Transverse colon (tissue), 4 donors: ENCODE measurements at regions not wholly inside any gene's neighbourhood (a gene's known extent, or its start where the extent isn't known, plus 50 kb on each side); places are given as distances from the start of the nearest gene placed in this dataset.

Experiments
- DNase-seq: peaks from one replicate; pipeline ENCODE4 v3.0.0-alpha.2; 2019
- H3K27ac ChIP-seq, 4 donors: fragments of 200-600 bp; sonication (generic); 2 replicates each; pipeline ENCODE4 v1.5.1; 2016 to 2018; ENCODE audit warnings: inconsistent platforms in 4 of 4
- H3K27me3 ChIP-seq: fragments of 200-600 bp; sonication (generic); 2 replicates; pipeline ENCODE4 v1.5.1; 2017; ENCODE audit warnings: inconsistent platforms
- H3K36me3 ChIP-seq, 4 donors: fragments of 200-600 bp; sonication (generic); 2 replicates each; pipeline ENCODE4 v1.5.1; 2017 to 2019; ENCODE audit warnings: inconsistent platforms in 4 of 4
- H3K4me1 ChIP-seq, 4 donors: fragments of 200-600 bp; sonication (generic); 2 replicates each; pipeline ENCODE4 v1.5.1; 2017 to 2020; ENCODE audit warnings: inconsistent platforms in 4 of 4
- H3K4me3 ChIP-seq, 4 donors: fragments of 200-600 bp; sonication (generic); 1 replicate in 1 of 4; 2 replicates in 3 of 4; pipeline versions ENCODE4 v1.5.1 to v1.6.1; 2017 to 2019; ENCODE audit warnings: inconsistent platforms in 4 of 4
- H3K9me3 ChIP-seq, 2 donors: fragments of 200-600 bp; sonication (generic); 2 replicates each; pipeline ENCODE4 v1.5.1; 2017 to 2019; ENCODE audit warnings: inconsistent platforms in 2 of 2
- EP300 ChIP-seq: sonication (generic); formaldehyde crosslinking; IDR thresholded peaks from one replicate; pipeline ENCODE4 v1.6.1; 2017; ENCODE audit warnings: antibody characterized with exemption, low read depth
- POLR2A ChIP-seq: fragments of 450-650 bp; IDR thresholded peaks from one replicate; pipeline ENCODE4 v1.6.1; 2016; ENCODE audit warnings: antibody characterized with exemption, mild to moderate bottlenecking, moderate library complexity
- POLR2AphosphoS5 ChIP-seq, 3 donors: sonication (generic); formaldehyde crosslinking; IDR thresholded peaks; one replicate each; pipeline ENCODE4 v1.6.1; 2016; ENCODE audit warnings: antibody characterized with exemption in 3 of 3
- WGBS, 2 donors: methylation state at CpG; one replicate each; pipeline ENCODE4 v1.1.5; 2018; ENCODE audit warnings: low coverage in 1 of 2; 5-methylcytosine and 5-hydroxymethylcytosine counted together
- in situ Hi-C, 4 donors: fragments of 200-750 bp; cut with MboI; loops; one replicate each; pipeline versions ENCODE4 v1.15.0 to v1.15.1; 2017; ENCODE audit warnings: low sequenced_read_pairs in 3 of 4, low pct_ligation_motif_present in 1 of 4, low pct_unique_long_range_greater_than_20kb in 1 of 4
- intact Hi-C: fragments of 100-400 bp; cut with DNase I; formaldehyde crosslinking; loops from one replicate; pipeline ENCODE4 v1.15.1; 2023; ENCODE audit warnings: low total_unique reads
- TF ChIP-seq, protein P1 (sequence below), 5 experiments: fragments of 200-600 bp in 3 of 5; fragments of 450-650 bp in 2 of 5; sonication (generic) in 3 of 5; IDR thresholded peaks; 1 replicate in 2 of 5; 2 replicates in 3 of 5; pipeline ENCODE4 v1.5.1; 2016 to 2017; ENCODE audit warnings: antibody characterized with exemption in 5 of 5, inconsistent platforms in 3 of 5, mild to moderate bottlenecking in 2 of 5, moderate library complexity in 1 of 5

GRCh38 chr22:49141761-49142160, 685.9 kb downstream of the BRD1 start:
- WGBS, 2 donors, result 66 to 79% methylated on average over 3 to 11 of the region's 11 CpGs
- H3K9me3 ChIP-seq, result no peaks in the 10 kb centered on the region
- intact Hi-C loops, result no loop called here

GRCh38 chr22:49140911-49141665, 686.6 kb downstream of the BRD1 start:
- no peak for DNase-seq
- Histone ChIP-seq H3K4me3 (no peak overlapping the region), H3K27me3 (peaks cover 6% of the 10 kb centered on the region), H3K27ac (no peak overlapping the region), H3K4me1 (no peaks in the 10 kb centered on the region), H3K9me3 (no peaks in the 10 kb centered on the region), H3K36me3 (no peaks in the 10 kb centered on the region)
- WGBS, 2 donors, result 71 to 80% methylated on average over 1 to 24 of the region's 24 CpGs
- TF ChIP-seq POLR2A, result no peak
- TF ChIP-seq POLR2AphosphoS5 (IDR thresholded peaks at IDR 0.05), result no peak
- TF ChIP-seq, protein P1, sequence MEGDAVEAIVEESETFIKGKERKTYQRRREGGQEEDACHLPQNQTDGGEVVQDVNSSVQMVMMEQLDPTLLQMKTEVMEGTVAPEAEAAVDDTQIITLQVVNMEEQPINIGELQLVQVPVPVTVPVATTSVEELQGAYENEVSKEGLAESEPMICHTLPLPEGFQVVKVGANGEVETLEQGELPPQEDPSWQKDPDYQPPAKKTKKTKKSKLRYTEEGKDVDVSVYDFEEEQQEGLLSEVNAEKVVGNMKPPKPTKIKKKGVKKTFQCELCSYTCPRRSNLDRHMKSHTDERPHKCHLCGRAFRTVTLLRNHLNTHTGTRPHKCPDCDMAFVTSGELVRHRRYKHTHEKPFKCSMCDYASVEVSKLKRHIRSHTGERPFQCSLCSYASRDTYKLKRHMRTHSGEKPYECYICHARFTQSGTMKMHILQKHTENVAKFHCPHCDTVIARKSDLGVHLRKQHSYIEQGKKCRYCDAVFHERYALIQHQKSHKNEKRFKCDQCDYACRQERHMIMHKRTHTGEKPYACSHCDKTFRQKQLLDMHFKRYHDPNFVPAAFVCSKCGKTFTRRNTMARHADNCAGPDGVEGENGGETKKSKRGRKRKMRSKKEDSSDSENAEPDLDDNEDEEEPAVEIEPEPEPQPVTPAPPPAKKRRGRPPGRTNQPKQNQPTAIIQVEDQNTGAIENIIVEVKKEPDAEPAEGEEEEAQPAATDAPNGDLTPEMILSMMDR (IDR thresholded peaks at IDR 0.05), result no peak
- TF ChIP-seq EP300, result no peak
- in situ Hi-C loops, result no loop called here
- intact Hi-C loops, result no loop called here

More at GRCh38 chr22:49141761-49142160, 685.9 kb downstream of the BRD1 start:
- no peak for DNase-seq
- TF ChIP-seq, protein P1 (IDR thresholded peaks at IDR 0.05), result no peak
- no peak for TF ChIP-seq EP300
- TF ChIP-seq POLR2AphosphoS5 (IDR thresholded peaks at IDR 0.05), result no peak
- no peak for TF ChIP-seq POLR2A
- in situ Hi-C loops, result no loop called here
- peaks cover 6% of the 10 kb centered on the region for H3K27me3 ChIP-seq
- H3K27ac ChIP-seq, result no peak overlapping the region
- no peaks in the 10 kb centered on the region for H3K36me3 ChIP-seq
- no peak overlapping the region for H3K4me3 ChIP-seq
- H3K4me1 ChIP-seq, result no peaks in the 10 kb centered on the region

DNA sequence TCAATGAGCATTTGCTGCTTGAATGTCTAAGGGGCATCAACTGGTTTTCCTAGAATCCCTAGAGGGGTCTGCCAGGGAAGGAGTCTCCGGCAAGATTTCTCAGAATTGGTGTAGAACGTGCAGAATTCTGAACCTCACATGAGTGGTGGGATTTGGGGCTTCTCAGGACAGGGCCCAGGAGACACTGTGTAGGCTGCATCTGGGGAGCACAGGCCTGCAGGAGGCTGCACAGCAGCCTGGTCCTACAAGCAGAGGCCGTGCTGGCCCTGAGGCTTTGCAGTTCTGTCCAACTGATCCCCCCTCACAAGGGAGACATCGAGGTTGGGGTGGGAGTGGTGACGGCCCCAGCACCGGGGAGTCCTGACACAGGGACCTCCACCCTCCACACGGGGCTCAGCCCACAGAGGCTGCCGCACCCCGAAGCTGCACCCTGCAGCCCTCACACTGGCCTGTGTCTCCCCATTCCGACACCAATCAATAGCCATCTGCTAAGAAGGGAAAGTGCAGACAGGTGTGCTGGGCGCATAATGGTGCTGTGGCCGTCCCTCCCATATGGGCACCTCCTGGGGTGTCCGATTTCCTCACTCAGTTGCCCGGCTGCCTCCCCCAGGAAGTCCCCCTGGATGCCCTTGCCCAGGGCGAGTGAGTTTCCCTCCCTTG, 688.1 kb downstream of the BRD1 start:
- H3K27ac ChIP-seq, result no peak overlapping the region
- no peak for DNase-seq
- H3K4me3 ChIP-seq, result no peak overlapping the region
- no peaks in the 10 kb centered on the region for H3K9me3 ChIP-seq
- intact Hi-C loops (no loop called here), in situ Hi-C loops (no loop called here)
- whole genome bisulfite sequencing, 2 donors, result 72 to 80% methylated on average over 3 to 15 of the region's 15 CpGs
- H3K27me3 ChIP-seq, result peaks cover 7% of the 10 kb centered on the region
- TF ChIP-seq POLR2AphosphoS5 (IDR thresholded peaks at IDR 0.05), result no peak
- TF ChIP-seq POLR2A, result no peak
- no peak for TF ChIP-seq EP300
- TF ChIP-seq, protein P1 (IDR thresholded peaks at IDR 0.05), result no peak
- H3K4me1 ChIP-seq, result no peaks in the 10 kb centered on the region
- no peaks in the 10 kb centered on the region for H3K36me3 ChIP-seq

DNA sequence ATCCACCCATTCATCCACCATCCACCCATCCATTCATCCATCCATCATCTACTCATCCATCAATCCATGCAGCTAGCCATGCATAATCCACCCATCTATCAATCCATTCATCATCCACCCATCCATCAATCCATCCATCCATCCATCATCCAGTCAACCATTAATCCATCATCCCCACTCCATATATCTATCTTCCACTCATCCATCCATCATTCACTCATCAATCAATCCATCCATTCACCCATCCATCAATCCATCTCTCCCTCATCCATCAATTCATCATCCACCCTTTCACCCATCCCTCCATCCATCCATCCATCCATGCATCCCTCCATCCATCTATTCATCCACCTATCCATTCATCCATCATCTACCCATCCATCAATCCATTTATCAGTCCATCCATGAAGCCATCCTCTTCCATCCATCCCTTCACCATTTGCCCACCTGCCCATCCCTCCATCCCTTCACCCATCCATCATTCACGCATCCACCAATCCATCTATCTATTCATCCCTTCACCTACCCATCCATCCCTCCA, 689.4 kb downstream of the BRD1 start:
- 92 to 100% methylated on average over 1 of the region's 1 CpG for WGBS, 2 donors
- intact Hi-C loops, result no loop called here
- TF ChIP-seq EP300 (no peak), POLR2AphosphoS5 (IDR thresholded peaks at IDR 0.05) (no peak), POLR2A (no peak)
- TF ChIP-seq, protein P1 (IDR thresholded peaks at IDR 0.05), result no peak
- Histone ChIP-seq H3K4me1 (no peaks in the 10 kb centered on the region), H3K36me3 (no peaks in the 10 kb centered on the region), H3K9me3 (no peaks in the 10 kb centered on the region), H3K27ac (no peak overlapping the region), H3K27me3 (peaks cover 19% of the 10 kb centered on the region), H3K4me3 (no peak overlapping the region)
- in situ Hi-C loops, result no loop called here
- no peak for DNase-seq
